Medulla oblongata (tissue), 1 donor: ENCODE measurements at regions not wholly inside any gene's neighbourhood (a gene's known extent, or its start where the extent isn't known, plus 50 kb on each side); places are given as distances from the start of the nearest gene placed in this dataset.
A peak's percentile ranks its signal among the peaks of the same experiment; 100 is the strongest.

ENCODE experiments used
- DNase-seq: peaks from one replicate; pipeline ENCODE4 v3.0.0-alpha.2; 2015; ENCODE audit errors: extremely low spot score

DNA sequence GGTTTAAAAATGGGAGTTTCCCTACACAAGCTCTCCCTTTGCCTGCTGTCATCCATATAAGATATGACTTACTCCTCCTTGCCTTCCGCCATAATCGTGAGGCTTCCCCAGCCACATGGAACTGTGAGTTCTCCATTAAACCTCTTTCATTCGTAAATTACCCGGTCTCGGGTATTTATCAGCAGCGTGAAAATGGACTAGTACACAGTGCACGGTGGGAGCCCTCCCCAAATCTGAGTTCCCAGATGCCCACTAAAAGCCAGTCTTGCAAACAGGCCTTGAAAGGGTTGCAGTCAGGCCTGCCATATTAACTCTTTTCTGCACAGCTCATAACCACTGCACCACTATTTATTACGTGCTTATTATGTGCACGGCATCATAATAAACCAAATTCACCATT, 400.9 kb downstream of the PRDM2 start:
- DNase-seq = no peak

DNA sequence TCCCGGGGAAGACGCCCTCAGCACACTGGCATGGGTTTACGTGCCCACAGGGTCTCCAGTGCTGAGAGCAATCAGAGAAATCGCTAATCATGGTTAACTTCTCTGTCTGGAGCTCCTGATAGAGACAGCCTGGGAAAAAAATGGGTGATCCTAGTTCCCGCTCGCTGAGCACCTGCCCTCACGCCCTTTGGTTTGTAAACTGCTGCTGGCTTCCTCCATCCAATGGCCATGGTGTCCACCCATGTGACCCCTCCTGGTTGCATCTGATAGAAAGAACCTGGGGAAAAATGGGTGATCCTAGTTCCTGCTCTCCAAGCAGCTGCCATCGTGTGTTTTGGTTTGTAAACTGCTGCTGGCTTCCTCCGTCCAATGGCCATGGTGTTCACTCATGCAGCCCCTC, 402.2 kb downstream of the PRDM2 start:
- no peak for DNase-seq

DNA sequence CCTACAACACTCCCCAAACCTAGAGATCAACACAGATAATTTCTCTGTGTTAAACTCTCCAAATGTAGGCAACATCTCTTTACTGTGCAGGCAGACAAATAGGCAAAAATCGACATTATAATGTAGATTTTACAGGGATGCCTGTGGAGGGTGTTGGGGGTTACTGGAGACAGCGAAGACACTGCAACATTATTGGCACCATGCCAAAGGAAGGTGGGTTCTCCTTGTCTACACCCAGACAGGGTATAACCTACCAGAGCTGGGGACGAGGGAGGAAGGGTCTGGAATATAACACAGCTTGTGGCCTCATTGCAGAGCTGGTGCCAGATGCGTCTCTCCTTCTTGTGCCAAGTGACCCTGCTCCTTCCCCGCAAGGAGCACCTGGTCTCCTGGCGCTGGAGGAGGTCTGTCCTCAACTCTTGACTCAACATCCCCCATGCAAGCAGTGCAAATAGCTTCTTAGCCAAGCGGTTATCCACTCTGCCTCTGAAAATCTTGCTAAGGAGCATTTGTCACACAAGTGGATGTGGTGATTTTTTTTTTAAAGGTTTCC, 404.0 kb downstream of the PRDM2 start:
- no peak for DNase-seq

DNA sequence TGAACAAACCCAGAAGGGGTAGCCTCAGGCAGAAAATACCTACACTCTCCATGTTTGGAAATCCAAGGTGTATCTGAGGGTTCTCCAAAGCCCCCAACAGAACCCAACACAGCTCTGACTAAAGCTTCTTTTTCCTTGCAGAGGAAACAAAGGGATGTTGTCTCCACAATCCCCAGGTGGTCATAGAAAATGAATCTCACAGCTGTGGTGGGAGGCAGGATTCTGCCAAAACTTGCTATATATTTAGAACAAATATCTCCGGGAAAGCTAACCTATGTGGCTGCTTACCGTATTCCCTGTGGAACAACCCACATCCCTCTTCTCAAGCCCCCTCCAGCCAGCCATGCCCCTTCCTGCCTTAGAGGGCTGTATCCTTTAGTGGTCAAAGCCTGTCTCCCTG, 406.1 kb downstream of the PRDM2 start:
- DNase-seq = no peak

DNA sequence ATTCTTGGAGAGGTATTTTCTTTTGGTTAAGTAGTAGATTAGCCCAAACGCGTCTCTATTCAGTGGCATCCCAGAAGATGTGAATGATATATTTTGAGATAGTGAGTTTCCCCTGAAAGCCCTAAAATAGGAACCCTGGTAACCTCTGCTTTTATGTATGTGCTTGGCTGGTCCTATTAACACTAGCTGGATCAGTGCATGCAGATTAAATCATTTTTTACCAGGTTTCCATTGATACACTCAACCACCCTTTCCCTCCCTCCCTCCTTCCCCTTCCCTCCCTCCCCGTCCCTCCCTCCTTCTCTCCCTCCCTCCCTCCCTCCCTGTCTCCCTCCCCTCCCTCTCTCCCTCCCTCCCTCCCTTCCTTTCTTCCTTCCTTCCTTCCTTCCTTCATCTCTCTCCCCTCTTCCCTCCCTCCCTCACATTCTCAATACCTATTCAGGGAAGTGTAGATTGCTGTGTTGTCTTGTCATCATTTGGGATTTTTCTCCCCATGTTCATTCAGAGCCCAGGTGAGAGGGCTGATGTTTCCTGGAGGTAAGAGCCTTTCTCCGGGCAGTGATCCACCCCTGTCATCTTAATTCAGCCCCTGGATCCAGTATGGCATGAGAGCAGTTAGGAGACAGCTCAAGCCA, 406.8 kb downstream of the PRDM2 start:
- no peak for DNase-seq

DNA sequence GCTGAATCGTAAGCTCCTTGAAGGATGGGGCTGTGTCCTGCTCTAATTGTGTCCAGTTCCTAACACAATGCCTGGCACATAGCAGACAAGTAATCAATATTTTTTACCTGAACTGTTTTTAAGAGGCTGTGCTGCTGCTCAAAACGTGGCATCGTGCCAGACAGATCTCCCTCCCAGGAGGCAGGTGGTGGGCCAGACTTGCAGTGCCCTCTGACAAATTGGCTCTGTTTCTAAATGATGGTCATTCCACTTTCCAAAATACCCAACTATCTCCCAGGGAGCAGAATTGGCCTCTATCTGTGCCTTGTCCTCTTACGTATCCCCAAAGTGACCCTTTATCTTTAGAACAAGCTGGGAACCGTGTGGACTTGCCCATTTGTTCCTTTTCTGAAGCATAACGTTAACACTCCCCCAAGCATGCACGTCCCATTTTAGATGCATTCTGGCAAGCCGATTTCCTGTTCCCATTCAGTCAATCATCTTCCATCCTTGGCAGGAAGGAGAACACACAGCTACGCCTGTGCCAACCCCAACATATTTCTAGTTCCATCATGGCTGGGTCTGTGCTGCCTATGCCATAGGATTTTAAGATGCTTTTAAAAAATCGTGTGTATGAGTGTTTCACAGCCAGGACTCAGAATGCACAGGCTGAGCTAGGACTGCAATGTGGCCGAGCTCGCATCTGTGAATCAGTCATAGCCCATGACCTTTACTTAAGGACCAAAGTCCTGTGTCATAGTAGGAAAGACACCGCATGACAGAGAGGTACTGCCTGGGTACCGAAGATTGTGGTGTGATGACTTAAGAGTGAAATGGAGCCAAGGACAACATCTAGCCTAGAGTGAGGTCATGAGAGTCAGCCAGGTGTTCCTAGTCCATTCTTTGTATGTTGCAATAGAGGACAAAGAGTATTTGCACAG, 408.6 kb downstream of the PRDM2 start:
- no peak for DNase-seq

DNA sequence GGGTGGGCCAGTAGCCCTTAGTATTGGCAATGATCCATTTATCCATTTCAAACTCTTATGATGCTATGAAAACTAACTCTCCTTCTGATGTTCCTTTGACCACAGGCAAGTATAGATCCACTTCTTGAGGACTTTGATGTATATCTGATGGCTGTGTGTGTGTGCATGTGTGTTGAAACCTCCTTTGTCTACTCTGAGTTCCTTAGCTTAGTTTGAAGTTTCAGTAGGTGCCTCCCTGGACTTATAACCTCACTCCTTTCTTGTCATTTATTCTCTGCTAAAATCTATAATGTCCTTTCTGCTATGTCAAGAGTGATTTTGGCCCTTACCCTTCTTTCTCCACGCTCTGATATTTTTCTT, 409.3 kb downstream of the PRDM2 start:
- DNase-seq = no peak

DNA sequence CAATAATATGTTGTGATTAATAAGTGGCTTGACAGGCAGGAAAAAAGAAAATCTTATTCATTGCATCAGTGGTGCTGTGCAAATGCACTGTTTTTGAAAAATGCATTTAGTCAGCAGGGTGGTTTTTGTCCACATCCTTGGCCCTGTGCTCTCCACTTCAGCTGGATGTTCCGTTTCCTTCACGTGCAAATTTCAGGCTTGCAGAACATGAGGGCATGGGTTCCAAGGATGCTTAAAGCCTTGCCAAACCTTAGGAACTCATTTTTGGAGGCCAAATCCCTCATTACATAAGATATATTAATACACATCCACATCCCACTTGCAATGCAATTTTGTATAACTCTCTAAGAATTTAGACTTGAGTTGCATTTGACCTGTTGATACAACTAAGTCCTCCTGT, 410.1 kb downstream of the PRDM2 start:
- no peak for DNase-seq

DNA sequence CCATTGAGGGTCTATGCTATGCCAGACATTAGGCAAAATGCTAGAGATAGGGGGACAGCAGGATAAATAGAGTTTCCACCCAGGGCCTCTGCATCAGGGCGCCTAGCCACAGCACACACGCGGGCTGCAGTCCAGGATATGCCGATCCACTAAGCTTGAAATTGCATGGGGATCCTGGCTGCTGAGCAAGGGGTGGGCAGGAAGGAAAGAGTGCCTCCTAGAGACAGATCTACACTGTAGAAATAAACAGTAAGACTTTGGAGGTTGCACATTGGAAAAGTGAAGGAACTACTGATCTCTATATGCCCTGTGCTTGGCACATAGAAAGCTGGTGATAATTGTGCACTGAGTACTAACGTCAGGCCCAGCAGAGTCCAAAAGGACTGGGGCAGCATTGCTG, 411.1 kb downstream of the PRDM2 start:
- no peak for DNase-seq

DNA sequence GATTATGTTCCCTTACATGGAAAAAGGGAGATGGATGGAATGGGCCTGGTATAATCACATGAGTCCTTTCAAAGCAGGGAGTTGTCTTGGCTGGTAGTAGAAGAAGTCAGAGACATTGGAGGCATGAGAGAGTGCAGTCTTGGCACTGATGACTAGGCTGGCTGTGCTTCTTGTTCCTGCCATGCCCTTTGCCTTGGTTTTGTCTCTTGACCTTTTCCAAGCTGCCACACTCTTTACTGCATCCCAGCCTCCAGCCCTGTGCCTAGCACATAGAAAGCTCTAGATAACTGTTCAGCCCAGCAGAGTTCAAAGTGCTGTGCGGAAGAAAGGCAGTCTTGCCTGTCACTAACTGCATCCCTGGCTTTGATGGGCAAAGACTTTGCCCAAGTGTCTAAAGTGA, 412.6 kb downstream of the PRDM2 start:
- peak; percentile 19 for DNase-seq

DNA sequence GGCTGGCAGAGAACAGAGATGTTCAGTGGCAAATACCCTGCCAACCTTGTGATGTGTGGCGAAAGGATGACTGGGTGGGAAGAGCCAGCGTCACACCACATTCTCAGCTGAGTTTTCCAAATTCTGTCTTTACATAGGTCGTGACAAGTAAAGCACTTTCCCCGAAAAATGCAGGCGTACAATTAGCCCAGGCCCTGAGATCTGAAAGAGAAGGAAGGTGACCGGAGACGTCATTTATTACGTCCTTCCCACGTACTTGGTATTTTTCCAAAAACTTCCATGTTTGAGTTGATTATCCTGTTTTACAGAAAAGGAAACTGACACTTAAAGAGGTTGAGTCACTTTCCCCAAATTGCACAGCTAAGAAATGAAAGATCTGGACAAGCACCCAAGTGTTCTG, 413.3 kb downstream of the PRDM2 start:
- DNase-seq = no peak

DNA sequence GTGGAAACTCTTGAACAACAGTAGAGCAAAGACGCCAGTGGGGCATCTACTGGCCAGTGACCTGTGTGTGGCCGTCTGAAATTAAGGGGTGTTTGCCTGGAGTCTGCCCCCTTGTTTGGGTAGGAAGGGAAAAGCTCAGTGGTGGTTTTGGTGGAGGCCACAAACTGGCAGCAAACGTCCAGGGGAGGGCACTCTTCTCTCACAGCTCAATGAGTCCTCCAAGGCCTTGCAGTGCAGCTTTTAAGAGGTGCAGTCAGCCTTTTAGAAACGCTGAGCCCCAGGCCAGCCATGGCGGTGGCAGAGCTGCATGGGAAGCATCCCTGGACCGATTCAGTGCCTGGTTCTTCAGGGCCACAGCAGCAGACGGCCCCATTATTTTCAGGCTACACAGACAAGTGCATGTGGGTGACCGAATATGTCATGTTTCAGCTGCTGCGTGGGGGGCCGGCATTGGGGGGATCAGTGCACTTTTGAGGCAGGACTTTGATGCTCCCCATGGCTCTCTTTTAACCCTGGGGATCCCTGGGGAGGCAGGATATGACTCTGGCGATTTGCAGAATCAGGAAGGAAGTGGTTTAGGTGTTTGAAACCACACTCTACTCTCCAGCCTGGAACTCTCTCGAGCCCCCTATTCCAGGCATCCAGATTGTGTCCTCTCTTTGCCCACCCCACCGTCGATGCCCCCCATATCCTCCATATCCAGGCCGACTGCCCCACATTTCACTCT, 414.0 kb downstream of the PRDM2 start:
- DNase-seq = peak; percentile 85

DNA sequence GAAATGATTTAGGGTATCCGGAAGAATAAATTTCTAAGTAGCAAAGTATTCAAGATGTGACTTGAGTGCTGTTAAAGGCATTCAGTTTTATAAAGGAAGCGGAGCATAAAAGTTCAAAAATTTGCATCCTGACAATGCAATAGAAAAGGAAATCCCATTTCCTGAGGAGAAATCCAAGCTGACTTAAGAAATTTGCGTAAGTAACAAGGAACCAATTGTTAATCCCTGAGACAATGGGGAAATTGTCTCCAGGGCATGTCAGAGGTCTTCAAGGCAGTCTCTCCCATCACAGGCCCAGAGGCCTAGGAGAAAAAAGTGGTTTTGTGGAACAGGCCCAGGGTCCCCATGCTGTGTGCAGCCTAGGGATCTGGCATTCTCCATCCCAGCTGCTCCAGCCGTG, 416.0 kb downstream of the PRDM2 start:
- no peak for DNase-seq

DNA sequence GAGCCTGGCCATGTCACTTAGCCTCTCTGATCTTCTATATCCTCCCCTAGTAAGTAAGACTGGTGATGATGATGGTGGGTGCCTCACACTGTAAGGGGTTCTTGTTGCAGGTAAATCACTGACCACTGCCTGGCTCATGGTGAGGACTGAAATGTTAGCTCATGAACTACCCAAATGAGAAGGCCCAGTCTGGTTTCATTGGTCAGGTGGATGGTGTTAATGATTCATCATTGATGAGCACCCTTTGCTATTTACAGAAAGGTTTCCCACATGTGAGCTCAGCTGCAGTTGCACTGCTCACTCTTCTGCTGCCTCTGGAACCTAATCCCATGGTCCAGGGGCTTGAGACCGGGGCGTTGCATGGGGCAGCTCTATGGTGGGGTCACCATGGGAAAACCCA, 417.7 kb downstream of the PRDM2 start:
- no peak for DNase-seq

DNA sequence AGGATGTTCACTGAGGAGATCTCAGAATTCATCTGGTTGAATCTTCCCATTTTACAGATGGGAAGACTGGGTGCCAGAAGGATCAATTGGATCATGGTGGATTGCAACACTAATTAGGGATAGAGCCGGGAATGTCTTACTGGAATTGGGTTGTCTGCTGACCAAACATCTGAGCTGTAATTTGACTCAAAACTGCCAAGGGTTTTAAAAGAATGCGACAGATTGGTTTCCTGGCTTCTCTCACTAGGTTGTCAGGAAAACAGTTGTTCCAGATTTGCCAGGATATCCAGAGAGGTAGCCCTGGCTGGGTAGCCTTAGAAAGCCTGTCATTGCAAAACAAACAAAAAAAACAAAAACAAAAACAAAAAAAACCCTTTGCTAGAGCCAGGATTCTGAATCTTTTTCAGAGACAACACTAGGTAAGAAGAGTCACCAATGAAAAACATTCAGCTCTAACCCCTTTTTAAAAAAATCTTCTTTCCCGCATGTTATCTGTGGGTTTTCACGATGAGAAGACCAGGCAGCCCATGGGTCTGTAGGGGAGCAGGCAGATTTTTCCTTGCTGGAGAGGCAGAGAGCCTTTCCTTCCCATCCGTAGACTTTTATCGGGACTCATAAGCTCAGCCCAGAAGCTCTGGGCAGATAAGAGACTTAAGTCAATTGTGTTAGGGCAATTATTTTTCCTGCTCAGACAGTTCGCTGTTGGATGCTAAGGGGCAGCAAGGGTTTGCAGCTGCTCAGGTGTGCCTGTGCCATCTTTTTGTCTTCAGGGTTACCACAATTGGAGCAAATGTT, 418.9 kb downstream of the PRDM2 start:
- no peak for DNase-seq

DNA sequence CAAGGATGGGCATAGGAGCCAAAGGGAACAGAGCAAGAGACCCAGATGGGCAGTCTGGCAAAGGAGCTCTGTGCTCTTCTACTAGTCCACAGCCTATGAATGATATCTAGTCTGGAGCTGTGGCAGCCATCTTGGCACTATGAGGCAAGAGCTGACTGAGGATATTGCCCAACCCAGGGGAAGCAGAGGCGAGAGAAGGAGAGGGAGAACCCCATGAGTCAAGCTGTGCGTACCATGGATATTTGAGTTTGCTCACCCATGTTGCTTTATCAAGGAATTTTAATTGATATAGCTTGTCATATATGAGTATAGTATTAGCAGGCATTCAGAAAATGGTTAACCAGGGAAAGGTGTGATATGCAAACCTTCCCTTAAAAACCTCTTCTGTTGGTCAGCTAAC, 420.9 kb downstream of the PRDM2 start:
- DNase-seq = no peak

DNA sequence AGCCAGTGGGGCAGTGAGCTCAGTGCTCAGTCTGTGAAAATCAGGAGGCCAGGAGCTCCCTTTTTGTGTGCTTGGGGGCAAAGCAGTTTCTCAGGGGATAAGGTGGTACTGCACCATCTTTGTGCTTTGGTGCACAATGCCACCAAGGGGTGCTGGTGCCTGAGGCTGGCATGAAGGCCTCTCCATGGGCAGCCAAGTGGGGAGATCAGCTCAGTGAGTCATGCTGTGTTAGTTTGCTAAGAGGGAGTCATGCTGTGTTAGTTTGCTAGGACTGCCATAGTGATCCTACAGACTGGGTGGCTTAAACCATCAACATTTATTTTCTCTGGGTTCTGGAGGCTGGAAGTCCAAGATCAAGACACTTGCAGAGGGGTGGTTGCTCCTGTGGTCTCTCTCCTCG, 428.1 kb downstream of the PRDM2 start:
- DNase-seq = no peak

DNA sequence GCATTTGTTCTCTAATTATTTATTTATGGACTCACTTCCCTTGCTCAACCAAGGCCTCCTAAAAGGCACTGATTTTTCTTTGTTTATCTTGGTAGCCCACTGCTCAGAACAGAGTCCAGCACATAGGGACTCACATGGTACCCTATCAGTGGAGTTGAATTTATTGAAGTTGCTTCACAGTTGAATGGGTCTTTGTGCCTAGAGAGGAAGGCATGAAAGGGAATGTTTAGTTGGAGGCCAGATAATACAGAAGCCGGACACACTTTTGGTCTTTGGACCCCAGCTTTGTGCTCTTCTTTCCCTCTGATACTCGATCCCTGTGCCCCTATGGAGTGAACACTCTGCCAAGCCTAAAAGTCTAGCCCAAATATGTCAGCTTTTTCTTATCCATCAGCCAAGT, 429.0 kb downstream of the PRDM2 start:
- DNase-seq = no peak

DNA sequence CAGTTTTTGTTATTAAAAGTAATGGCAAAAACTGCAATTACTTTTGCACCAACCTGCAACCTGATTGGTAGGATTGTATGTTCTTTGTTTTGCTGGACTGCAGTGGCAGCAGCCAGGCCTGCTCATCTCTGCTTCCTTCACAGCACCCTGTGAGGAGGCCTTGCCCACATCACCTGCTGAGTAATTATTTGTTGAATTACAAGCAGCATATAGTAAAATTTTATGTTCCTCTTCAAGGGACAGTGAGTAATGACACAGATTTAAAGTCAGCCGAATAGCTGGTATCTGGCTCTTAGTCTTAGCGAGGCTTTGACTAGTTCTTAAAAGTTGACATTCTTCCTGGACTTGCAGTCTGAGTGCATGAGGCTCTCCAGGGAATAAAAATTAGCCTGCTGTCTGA, 435.1 kb downstream of the PRDM2 start:
- DNase-seq = no peak

DNA sequence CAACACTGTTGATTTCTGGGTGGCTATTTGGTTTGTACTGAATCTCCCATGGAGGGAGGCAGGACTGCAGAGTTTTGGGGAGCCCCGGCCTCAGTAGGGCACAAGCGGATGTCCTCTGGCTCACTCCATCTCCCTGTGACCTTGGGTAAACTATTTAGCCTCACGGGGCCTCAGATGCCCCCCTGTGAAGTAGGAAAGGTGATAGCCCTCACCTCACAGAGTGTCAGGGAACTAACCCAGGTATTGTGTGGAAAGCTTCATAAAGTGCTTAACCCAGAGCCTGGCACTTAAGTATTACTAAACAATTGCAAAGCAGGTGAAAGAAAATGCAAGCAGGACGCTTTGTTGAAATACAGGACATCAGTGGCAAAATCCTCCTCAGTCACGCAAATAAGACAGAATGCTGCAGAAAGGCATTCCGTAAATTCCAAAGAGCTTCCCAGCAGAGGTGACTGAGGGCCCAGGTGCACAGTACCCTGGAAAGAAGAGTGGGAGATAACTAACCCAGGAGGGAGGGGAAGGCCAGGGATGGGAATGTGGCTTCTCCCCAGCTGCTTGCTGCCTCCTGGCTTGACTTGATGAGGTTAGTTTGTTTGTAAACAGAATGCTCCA, 436.3 kb downstream of the PRDM2 start:
- no peak for DNase-seq

DNA sequence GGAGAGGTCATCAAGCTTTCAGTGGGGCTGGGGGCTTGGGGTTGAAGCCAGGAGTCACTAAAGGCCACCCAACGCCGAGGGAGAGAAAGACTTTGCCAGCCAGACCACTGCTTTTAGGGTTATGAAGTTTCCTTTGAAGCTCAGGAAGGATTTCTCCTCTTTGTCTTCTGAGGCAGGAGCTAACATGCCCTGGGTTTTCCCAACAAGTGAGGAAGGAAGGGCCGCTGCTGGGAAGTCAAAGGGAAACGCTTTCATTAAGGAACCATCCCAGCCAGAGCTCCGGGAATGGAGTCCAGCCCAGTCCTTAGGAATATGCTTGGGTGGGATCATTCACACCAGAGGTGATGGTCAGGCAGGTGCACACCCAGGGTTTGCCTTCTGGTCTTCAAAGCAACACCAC, 436.9 kb downstream of the PRDM2 start:
- DNase-seq = no peak
